ENCODE measurements at regions not wholly inside any gene's neighbourhood (a gene's known extent, or its start where the extent isn't known, plus 50 kb on each side); places are given as distances from the start of the nearest gene placed in this dataset.

DNA sequence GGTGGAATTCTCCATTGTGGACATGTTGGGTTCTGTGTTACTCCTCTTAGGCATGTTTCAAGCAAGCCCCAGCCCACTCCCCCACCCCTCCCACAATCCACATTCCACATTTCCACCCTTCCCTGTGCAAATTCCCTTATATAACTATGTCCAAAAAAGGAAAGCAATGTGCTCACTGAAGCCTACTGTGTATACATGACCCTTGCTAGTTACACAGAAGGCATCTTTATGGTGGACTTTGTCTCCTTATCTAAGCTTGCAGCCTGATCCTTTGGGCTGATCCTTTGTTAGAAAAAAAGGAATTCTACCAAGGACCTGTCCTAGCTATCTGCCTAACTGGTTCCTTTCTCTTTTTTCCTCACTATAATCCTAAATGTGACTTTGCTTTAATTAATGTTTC lies 796.8 kb downstream of the NLGN4X start:
- CTCF ChIA-PET, result no interaction called here
- no peak overlapping the region for H3K4me3 ChIP-seq (ENCODE audit: low read depth, low read length)
- POLR2A ChIA-PET, result no interaction called here
- DNase-seq (ENCODE audit: low read depth, low spot score), result no peak
- TF ChIP-seq, protein P1, sequence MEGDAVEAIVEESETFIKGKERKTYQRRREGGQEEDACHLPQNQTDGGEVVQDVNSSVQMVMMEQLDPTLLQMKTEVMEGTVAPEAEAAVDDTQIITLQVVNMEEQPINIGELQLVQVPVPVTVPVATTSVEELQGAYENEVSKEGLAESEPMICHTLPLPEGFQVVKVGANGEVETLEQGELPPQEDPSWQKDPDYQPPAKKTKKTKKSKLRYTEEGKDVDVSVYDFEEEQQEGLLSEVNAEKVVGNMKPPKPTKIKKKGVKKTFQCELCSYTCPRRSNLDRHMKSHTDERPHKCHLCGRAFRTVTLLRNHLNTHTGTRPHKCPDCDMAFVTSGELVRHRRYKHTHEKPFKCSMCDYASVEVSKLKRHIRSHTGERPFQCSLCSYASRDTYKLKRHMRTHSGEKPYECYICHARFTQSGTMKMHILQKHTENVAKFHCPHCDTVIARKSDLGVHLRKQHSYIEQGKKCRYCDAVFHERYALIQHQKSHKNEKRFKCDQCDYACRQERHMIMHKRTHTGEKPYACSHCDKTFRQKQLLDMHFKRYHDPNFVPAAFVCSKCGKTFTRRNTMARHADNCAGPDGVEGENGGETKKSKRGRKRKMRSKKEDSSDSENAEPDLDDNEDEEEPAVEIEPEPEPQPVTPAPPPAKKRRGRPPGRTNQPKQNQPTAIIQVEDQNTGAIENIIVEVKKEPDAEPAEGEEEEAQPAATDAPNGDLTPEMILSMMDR (IDR thresholded peaks at IDR 0.05; ENCODE audit: insufficient read depth, low read length, missing control alignments), result no peak

DNA sequence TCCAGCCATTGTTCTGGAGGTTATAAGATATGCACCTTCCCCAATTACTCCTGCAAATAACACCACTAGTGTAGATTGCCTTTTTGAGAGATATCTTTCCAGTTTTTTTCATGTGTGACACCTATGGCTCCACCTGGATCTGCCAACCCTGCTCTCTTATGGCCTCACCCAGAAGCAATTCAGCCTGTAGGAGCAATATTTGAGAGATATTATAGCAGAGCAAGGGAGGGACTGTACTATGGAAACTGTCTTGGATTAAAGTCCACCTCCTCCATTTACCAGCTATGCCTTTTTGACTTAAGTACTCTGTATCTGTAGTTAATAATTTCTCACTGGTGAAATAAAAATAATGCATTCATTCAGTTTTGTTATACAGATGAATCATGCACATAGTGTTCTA lies 803.5 kb downstream of the NLGN4X start:
- H3K4me3 ChIP-seq (ENCODE audit: low read depth, low read length), result no peak overlapping the region
- TF ChIP-seq, protein P1 (IDR thresholded peaks at IDR 0.05; ENCODE audit: insufficient read depth, low read length, missing control alignments), result no peak
- ChIA-PET POLR2A (no interaction called here), CTCF (no interaction called here)
- DNase-seq (ENCODE audit: low read depth, low spot score), result no peak

DNA sequence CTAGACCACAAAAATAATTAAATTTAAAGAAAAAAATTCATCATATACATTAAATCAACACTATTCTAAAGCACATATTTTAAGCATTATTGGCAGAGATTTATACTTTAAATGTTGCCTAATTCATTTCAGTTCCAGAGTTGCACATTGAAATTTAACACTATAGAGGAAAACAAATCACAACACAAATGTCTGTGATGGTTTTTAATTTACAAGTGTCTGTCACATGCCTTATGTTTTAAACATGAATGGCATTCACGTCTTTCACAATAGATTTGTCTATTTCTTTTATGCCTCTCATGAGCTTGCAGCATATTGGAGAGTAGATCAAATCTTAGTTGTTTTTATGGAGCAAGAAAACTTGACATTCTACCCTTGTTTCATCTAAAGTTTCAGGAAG lies 811.3 kb downstream of the NLGN4X start:
- POLR2A ChIA-PET, result no interaction called here
- no peak for DNase-seq (ENCODE audit: low read depth, low spot score)
- TF ChIP-seq, protein P1 (IDR thresholded peaks at IDR 0.05; ENCODE audit: insufficient read depth, low read length, missing control alignments), result no peak
- CTCF ChIA-PET, result no interaction called here
- H3K4me3 ChIP-seq (ENCODE audit: low read depth, low read length), result no peak overlapping the region

DNA sequence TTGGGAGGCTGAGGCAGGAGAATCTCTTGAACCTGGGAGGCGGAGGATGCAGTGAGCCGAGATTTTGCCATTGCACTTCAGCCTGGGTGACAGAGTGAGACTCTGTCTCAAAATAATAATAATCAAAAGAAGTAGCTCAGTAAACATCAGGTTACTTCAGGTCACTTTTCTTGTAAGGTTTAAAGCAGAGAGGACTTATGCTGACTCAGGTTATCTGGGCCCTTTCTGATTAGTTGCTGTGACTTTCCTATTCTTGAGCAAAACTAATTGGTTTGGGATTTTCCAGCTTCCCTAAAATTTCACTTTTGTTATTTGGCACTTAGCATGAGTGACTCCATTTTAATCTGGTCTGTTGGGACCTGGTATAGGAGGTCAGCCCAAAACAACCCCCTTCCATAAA lies 812.9 kb downstream of the NLGN4X start:
- POLR2A ChIA-PET, result no interaction called here
- CTCF ChIA-PET, result no interaction called here
- TF ChIP-seq, protein P1 (IDR thresholded peaks at IDR 0.05; ENCODE audit: insufficient read depth, low read length, missing control alignments), result no peak
- no peak for DNase-seq (ENCODE audit: low read depth, low spot score)
- no peak overlapping the region for H3K4me3 ChIP-seq (ENCODE audit: low read depth, low read length)

DNA sequence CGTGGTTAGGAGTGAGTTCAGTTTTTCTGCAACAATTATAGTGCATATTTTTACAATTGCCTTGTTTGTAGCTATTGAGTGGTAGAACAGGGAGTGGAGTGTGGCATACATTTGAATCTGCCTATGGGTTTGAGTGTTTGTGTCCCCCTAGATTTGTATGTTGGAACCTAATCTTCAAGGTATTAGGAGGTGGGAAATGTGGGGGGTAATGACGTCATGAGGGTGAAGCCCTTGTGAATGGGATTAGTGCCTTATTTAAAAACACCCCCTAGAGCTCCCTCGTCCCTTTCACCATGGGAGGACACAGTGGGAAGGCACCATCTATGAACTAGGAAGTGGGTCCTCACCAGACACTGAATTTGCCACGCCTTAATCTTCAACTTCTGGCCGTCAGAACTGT lies 819.6 kb downstream of the NLGN4X start:
- H3K4me3 ChIP-seq (ENCODE audit: low read depth, low read length), result no peak overlapping the region
- ChIA-PET CTCF (no interaction called here), POLR2A (no interaction called here)
- TF ChIP-seq, protein P1 (IDR thresholded peaks at IDR 0.05; ENCODE audit: insufficient read depth, low read length, missing control alignments), result no peak
- no peak for DNase-seq (ENCODE audit: low read depth, low spot score)

DNA sequence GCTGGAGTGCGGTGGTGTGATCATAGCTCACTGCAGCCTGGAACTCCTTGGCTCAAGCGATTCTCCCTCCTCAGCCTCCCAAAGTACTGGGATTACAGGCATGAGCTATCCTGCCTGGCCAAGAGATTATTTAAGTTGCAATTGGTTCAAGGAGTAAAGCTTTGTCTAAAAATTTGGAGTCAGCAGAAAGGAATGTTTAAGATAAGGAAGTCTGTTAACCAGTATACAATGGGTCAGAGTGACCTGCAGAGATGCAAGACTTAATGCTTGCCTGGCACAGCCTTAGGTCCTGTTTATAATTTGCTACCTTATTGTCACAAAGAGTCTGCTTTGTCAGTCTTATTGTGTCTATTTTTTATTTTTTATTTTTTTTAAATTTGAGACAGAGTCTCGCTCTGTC lies 826.2 kb downstream of the NLGN4X start:
- CTCF ChIA-PET, result no interaction called here
- POLR2A ChIA-PET, result no interaction called here
- TF ChIP-seq, protein P1 (IDR thresholded peaks at IDR 0.05; ENCODE audit: insufficient read depth, low read length, missing control alignments), result no peak
- no peak for DNase-seq (ENCODE audit: low read depth, low spot score)
- no peak overlapping the region for H3K4me3 ChIP-seq (ENCODE audit: low read depth, low read length)

Measured in AG04449 (cell line).